ENCODE measurements at regions not wholly inside any gene's neighbourhood (a gene's known extent, or its start where the extent isn't known, plus 50 kb on each side); places are given as distances from the start of the nearest gene placed in this dataset.

DNA sequence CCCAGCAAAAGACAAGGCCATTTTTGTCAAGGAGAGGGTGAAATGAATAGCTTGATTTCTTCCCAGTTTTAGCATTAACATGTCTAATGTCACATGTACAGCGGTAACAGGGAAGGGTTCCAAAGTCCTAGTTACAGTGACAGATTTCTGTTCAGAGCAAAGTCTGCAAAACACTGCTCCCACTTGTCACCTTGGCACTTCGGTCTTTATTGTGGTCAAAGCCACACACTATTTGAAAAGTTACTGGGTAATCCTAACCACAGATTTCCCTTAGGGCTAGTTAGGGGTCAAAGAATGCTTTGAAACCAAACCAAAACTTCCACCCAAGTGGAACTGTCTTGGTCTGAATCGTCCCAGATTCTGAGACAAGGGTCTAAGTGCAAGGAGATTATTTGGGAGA, 455.6 kb downstream of the HS3ST3B1 start:
- H3K79me2 ChIP-seq (ENCODE audit: insufficient read depth, low read length) = no peaks in the 10 kb centered on the region
- CTCF ChIA-PET (ENCODE audit: low intra/inter-chr PET ratio, low total read pairs) = no interaction called here
- H3K27ac ChIP-seq (ENCODE audit: extremely low read length, insufficient read depth, low read length) = peak overlapping the region; percentile 43
- no peaks in the 10 kb centered on the region for H3K9me3 ChIP-seq (ENCODE audit: low read length)
- ATAC-seq = peak; percentile 75
- 0 out of 2 replicates have a peak overlapping the region, but pooled peaks have one; percentile 12 for H3K9ac ChIP-seq (ENCODE audit: insufficient read depth, low read depth, low read length)
- FAIRE-seq = peak; percentile 81
- intact Hi-C loops (cut with micrococcal nuclease; ENCODE audit: unreplicated experiment) = no loop called here
- no peaks in the 10 kb centered on the region for H4K20me1 ChIP-seq (ENCODE audit: insufficient read depth, low read length)
- no peaks in the 10 kb centered on the region for H3K36me3 ChIP-seq (replicated peaks in 1 of 2; ENCODE audit: control insufficient read depth in 1 of 2, insufficient read depth in 2 of 2, low read length in 2 of 2)
- no peaks in the 10 kb centered on the region; a peak in 1 of 5 replicates for H3K27me3 ChIP-seq (ENCODE audit: control insufficient read depth in 1 of 2, insufficient read depth in 2 of 2, low read length in 2 of 2)
- no peak overlapping the region for H2AFZ ChIP-seq (ENCODE audit: low read length)
- peaks cover 50% of the 10 kb centered on the region for H3K4me1 ChIP-seq (ENCODE audit: insufficient read depth, low read length)
- H3K4me2 ChIP-seq (ENCODE audit: low read depth, low read length) = peak overlapping the region; percentile 67
- peak; percentile 79 for DNase-seq (ENCODE audit: low spot score)
- WGBS (ENCODE audit: low lambda C conversion rate) = 0% methylated on average over 3 of the region's 3 CpGs
- no TSS peak for BruUV-seq (replicated peaks)
- H3K4me3 ChIP-seq (replicated peaks in 1 of 3; ENCODE audit: insufficient read depth in 1 of 3, low read depth in 2 of 3, low read length in 3 of 3) = peak overlapping the region in 2 of 3 experiments; percentile 9 to 22; a peak in 2 of 6 replicates
- in situ Hi-C loops (cut with HindIII; ENCODE audit: extremely low pct_ligation_motif_present, low pct_unique_long_range_greater_than_20kb) = no loop called here
- POLR2A ChIA-PET = no interaction called here
- TF ChIP-seq ESRRA (CRISPR knock-in tag; IDR thresholded peaks at IDR 0.05; ENCODE audit: low read depth) = peak; percentile 71; the same call in 1 of the 2 replicates
- TF ChIP-seq SMARCC2 (IDR thresholded peaks at IDR 0.05) = no peak
- no peak for TF ChIP-seq ZNF570 (CRISPR knock-in tag; IDR thresholded peaks at IDR 0.05; ENCODE audit: borderline replicate concordance)
- TF ChIP-seq SMAD9 (CRISPR knock-in tag; IDR thresholded peaks at IDR 0.05) = no peak
- TF ChIP-seq RFXANK (CRISPR knock-in tag; IDR thresholded peaks at IDR 0.05) = no peak
- peak; percentile 85; the same call in 1 of the 2 replicates for TF ChIP-seq IKZF5 (CRISPR knock-in tag; IDR thresholded peaks at IDR 0.05)
- TF ChIP-seq HMG20B (CRISPR knock-in tag; conservative IDR thresholded peaks at IDR 0.05) = peak; percentile 83; the same call in 1 of the 2 replicates
- peak; percentile 90 for TF ChIP-seq PAXIP1 (CRISPR knock-in tag; conservative IDR thresholded peaks at IDR 0.05)
- TF ChIP-seq MTF2 (CRISPR knock-in tag; IDR thresholded peaks at IDR 0.05; ENCODE audit: borderline replicate concordance) = no peak
- TF ChIP-seq FOXM1 (CRISPR knock-in tag; IDR thresholded peaks at IDR 0.05) = no peak
- TF ChIP-seq, protein P1, sequence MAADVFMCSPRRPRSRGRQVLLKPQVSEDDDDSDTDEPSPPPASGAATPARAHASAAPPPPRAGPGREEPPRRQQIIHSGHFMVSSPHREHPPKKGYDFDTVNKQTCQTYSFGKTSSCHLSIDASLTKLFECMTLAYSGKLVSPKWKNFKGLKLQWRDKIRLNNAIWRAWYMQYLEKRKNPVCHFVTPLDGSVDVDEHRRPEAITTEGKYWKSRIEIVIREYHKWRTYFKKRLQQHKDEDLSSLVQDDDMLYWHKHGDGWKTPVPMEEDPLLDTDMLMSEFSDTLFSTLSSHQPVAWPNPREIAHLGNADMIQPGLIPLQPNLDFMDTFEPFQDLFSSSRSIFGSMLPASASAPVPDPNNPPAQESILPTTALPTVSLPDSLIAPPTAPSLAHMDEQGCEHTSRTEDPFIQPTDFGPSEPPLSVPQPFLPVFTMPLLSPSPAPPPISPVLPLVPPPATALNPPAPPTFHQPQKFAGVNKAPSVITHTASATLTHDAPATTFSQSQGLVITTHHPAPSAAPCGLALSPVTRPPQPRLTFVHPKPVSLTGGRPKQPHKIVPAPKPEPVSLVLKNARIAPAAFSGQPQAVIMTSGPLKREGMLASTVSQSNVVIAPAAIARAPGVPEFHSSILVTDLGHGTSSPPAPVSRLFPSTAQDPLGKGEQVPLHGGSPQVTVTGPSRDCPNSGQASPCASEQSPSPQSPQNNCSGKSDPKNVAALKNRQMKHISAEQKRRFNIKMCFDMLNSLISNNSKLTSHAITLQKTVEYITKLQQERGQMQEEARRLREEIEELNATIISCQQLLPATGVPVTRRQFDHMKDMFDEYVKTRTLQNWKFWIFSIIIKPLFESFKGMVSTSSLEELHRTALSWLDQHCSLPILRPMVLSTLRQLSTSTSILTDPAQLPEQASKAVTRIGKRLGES (CRISPR knock-in tag; IDR thresholded peaks at IDR 0.05; ENCODE audit: borderline replicate concordance) = no peak
- TF ChIP-seq AGO2 (optimal IDR thresholded peaks at IDR 0.05; ENCODE audit: low read depth, low read length) = no peak
- peak; percentile 44; the same call in 1 of the 2 replicates for TF ChIP-seq EHMT2 (IDR thresholded peaks at IDR 0.05; ENCODE audit: borderline replicate concordance, low read depth, low read length)
- TF ChIP-seq ISX (CRISPR knock-in tag; conservative IDR thresholded peaks at IDR 0.05) = no peak
- TF ChIP-seq RCOR2 (CRISPR knock-in tag; IDR thresholded peaks at IDR 0.05) = peak; percentile 39; the same call in 1 of the 2 replicates
- TF ChIP-seq, protein P2, sequence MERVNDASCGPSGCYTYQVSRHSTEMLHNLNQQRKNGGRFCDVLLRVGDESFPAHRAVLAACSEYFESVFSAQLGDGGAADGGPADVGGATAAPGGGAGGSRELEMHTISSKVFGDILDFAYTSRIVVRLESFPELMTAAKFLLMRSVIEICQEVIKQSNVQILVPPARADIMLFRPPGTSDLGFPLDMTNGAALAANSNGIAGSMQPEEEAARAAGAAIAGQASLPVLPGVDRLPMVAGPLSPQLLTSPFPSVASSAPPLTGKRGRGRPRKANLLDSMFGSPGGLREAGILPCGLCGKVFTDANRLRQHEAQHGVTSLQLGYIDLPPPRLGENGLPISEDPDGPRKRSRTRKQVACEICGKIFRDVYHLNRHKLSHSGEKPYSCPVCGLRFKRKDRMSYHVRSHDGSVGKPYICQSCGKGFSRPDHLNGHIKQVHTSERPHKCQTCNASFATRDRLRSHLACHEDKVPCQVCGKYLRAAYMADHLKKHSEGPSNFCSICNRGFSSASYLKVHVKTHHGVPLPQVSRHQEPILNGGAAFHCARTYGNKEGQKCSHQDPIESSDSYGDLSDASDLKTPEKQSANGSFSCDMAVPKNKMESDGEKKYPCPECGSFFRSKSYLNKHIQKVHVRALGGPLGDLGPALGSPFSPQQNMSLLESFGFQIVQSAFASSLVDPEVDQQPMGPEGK (CRISPR knock-in tag; IDR thresholded peaks at IDR 0.05) = no peak

Data from HepG2 (cell line).